IMR-90 (cell line): ENCODE measurements at regions not wholly inside any gene's neighbourhood (a gene's known extent, or its start where the extent isn't known, plus 50 kb on each side); places are given as distances from the start of the nearest gene placed in this dataset.

Source experiments
- BHLHE40 ChIP-seq: fragments of 150-350 bp; IDR thresholded peaks from 2 replicates; pipeline ENCODE4 v1.6.1; 2016; ENCODE audit warnings: mild to moderate bottlenecking, low read depth, low read length
- POLR2A ChIP-seq: IDR thresholded peaks from 2 replicates; pipeline ENCODE4 v1.6.1; 2012; ENCODE audit warnings: mild to moderate bottlenecking, low read depth, low read length
- RFX5 ChIP-seq: IDR thresholded peaks from 2 replicates; pipeline ENCODE4 v1.8.0; 2012; ENCODE audit warnings: low read depth, mild to moderate bottlenecking, low read length, moderate library complexity
- TF ChIP-seq, protein P1 (sequence below): conservative IDR thresholded peaks from 2 replicates; pipeline ENCODE4 v1.5.1; 2012; ENCODE audit warnings: mild to moderate bottlenecking, low read depth, low read length, improper control_type of control experiment
- TF ChIP-seq, protein P2 (sequence below): fragments of 150-350 bp; IDR thresholded peaks from 2 replicates; pipeline ENCODE4 v1.6.1; 2017; ENCODE audit warnings: mild to moderate bottlenecking, antibody characterized with exemption, low read length, low read depth

DNA sequence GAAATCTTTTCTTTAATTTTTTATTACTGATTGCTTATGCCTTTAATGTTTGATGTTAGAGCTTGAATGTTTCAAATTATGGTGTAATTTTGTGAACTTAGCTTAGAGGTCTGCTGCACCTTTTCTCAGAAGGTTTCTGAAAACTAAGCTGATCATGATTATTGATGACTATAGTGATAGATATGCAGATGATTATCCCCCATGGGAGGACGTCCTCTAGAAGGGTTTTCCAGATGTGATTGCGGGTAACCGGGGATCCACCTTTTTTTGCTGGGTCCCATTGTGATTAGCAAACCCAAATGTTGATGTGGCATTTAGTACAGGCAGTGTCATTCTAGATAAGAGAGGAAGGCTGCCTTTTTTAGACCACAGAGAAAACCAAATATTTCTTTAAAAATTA lies 272.9 kb downstream of the FBXO8 start:
- TF ChIP-seq, protein P1, sequence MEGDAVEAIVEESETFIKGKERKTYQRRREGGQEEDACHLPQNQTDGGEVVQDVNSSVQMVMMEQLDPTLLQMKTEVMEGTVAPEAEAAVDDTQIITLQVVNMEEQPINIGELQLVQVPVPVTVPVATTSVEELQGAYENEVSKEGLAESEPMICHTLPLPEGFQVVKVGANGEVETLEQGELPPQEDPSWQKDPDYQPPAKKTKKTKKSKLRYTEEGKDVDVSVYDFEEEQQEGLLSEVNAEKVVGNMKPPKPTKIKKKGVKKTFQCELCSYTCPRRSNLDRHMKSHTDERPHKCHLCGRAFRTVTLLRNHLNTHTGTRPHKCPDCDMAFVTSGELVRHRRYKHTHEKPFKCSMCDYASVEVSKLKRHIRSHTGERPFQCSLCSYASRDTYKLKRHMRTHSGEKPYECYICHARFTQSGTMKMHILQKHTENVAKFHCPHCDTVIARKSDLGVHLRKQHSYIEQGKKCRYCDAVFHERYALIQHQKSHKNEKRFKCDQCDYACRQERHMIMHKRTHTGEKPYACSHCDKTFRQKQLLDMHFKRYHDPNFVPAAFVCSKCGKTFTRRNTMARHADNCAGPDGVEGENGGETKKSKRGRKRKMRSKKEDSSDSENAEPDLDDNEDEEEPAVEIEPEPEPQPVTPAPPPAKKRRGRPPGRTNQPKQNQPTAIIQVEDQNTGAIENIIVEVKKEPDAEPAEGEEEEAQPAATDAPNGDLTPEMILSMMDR, result no peak
- TF ChIP-seq RFX5, result no peak
- no peak for TF ChIP-seq BHLHE40
- TF ChIP-seq, protein P2, sequence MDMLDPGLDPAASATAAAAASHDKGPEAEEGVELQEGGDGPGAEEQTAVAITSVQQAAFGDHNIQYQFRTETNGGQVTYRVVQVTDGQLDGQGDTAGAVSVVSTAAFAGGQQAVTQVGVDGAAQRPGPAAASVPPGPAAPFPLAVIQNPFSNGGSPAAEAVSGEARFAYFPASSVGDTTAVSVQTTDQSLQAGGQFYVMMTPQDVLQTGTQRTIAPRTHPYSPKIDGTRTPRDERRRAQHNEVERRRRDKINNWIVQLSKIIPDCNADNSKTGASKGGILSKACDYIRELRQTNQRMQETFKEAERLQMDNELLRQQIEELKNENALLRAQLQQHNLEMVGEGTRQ, result no peak
- no peak for TF ChIP-seq POLR2A
